T-cell (primary cell): ENCODE measurements at regions not wholly inside any gene's neighbourhood (a gene's known extent, or its start where the extent isn't known, plus 50 kb on each side); places are given as distances from the start of the nearest gene placed in this dataset.

ENCODE experiments used
- ATAC-seq, 4 experiments: fragments of 200-7000 bp in 3 of 4; fragments of 150-1000 bp in 1 of 4; cut with Tn5 transposase; replicated peaks in 1 of 4; 1 replicate in 3 of 4; 2 replicates in 1 of 4; pipeline ENCODE4 v1.10.0; 2021; ENCODE audit warnings: moderate library complexity in 3 of 4, mild to moderate bottlenecking in 2 of 4, moderate number of reproducible peaks in 1 of 4
- CTCF ChIA-PET, 2 donors: fragments of 300-600 bp; sonication (Branson Sonifier 250); formaldehyde crosslinking; loops; one replicate each; lab custom pipeline; 2022; ENCODE audit warnings: antibody characterized with exemption in 2 of 2; lab: Charles Lee
- POLR2A ChIA-PET, 2 donors: fragments of 300-600 bp; sonication (Branson Sonifier 250); formaldehyde crosslinking; loops; one replicate each; lab custom pipeline; 2022; ENCODE audit warnings: antibody characterized with exemption in 2 of 2; lab: Charles Lee
- DNase-seq, 35 experiments: peaks; one replicate each; pipeline versions ENCODE4 v3.0.0 to v3.0.0-alpha.2; 2013 to 2023
- H3K27ac ChIP-seq: one replicate; pipeline ENCODE4 v1.5.1; 2013; ENCODE audit warnings: low read length
- H3K27me3 ChIP-seq, 2 experiments: replicated peaks in 1 of 2; 1 replicate in 1 of 2; 2 replicates in 1 of 2; pipeline versions ENCODE4 v1.6.1 to v1.7.0; 2013; ENCODE audit warnings: low read length in 1 of 2, mixed read lengths in 1 of 2; ENCODE audit not compliant: control insufficient read depth in 2 of 2, insufficient read depth in 2 of 2; ENCODE audit errors: extremely low read depth in 1 of 2
- H3K36me3 ChIP-seq, 2 donors: 1 replicate in 1 of 2; 2 replicates in 1 of 2; pipeline versions ENCODE4 v1.6.1 to v1.7.0; 2013; ENCODE audit warnings: low read length in 1 of 2; ENCODE audit not compliant: control insufficient read depth in 2 of 2, insufficient read depth in 1 of 2; ENCODE audit errors: extremely low read depth in 1 of 2
- H3K4me1 ChIP-seq, 2 experiments: 1 replicate in 1 of 2; 2 replicates in 1 of 2; pipeline versions ENCODE4 v1.6.1 to v1.7.0; 2013; ENCODE audit warnings: low read length in 2 of 2, mixed read lengths in 1 of 2; ENCODE audit not compliant: insufficient read depth in 2 of 2, control insufficient read depth in 1 of 2; ENCODE audit errors: extremely low read depth in 1 of 2
- H3K4me3 ChIP-seq, 2 donors: 1 replicate in 1 of 2; 2 replicates in 1 of 2; pipeline versions ENCODE4 v1.5.1 to v1.7.0; 2013; ENCODE audit warnings: mild to moderate bottlenecking in 2 of 2, low read length in 1 of 2, moderate library complexity in 1 of 2; ENCODE audit not compliant: control insufficient read depth in 1 of 2; ENCODE audit errors: extremely low read depth in 1 of 2
- H3K9me3 ChIP-seq: 2 replicates; pipeline ENCODE4 v1.7.0; 2013
- H3K27ac Mint-ChIP-seq, 2 donors: one replicate each; pipeline ENCODE4 v1.8.0; 2020 to 2021; ENCODE audit warnings: mild to moderate bottlenecking in 2 of 2, mixed read lengths in 2 of 2
- H3K27me3 Mint-ChIP-seq, 2 donors: one replicate each; pipeline ENCODE4 v1.8.0; 2021 to 2022; ENCODE audit warnings: mixed read lengths in 2 of 2
- H3K36me3 Mint-ChIP-seq: one replicate; pipeline ENCODE4 v1.8.0; 2021; ENCODE audit warnings: mixed read lengths
- H3K4me1 Mint-ChIP-seq, 3 donors: one replicate each; pipeline ENCODE4 v1.8.0; 2020 to 2022; ENCODE audit warnings: mixed read lengths in 3 of 3, mild to moderate bottlenecking in 1 of 3
- H3K4me3 Mint-ChIP-seq, 3 donors: one replicate each; pipeline ENCODE4 v1.8.0; 2020 to 2022; ENCODE audit warnings: mild to moderate bottlenecking in 3 of 3, mixed read lengths in 3 of 3, moderate library complexity in 3 of 3
- H3K9me3 Mint-ChIP-seq, 3 donors: one replicate each; pipeline ENCODE4 v1.8.0; 2020 to 2022; ENCODE audit warnings: mixed read lengths in 3 of 3
- WGBS: methylation state at CpG from one replicate; pipeline ENCODE4 v1.1.5; 2013; ENCODE audit warnings: missing lambda C conversion rate; ENCODE audit not compliant: insufficient coverage; 5-methylcytosine and 5-hydroxymethylcytosine counted together

- Mint-ChIP-seq H3K9me3 (no peaks in the 10 kb centered on the region), H3K27me3 (peaks cover 18 to 28% of the 10 kb centered on the region in 2 donors), H3K36me3 (no peaks in the 10 kb centered on the region), H3K4me3 (no peak overlapping the region), H3K4me1 (no peaks in the 10 kb centered on the region), H3K27ac (no peak overlapping the region)
- no peaks in the 10 kb centered on the region for H3K9me3 ChIP-seq
- H3K36me3 ChIP-seq = no peaks in the 10 kb centered on the region
- H3K27ac ChIP-seq = no peak overlapping the region
- DNase-seq (no peak), ATAC-seq (no peak)
- WGBS = 0% methylated on average over 1 of the region's 2 CpGs
- no peak overlapping the region for H3K4me3 ChIP-seq
- H3K4me1 ChIP-seq = no peaks in the 10 kb centered on the region
- ChIA-PET POLR2A (no interaction called here), CTCF (no interaction called here)
- no peaks in the 10 kb centered on the region for H3K27me3 ChIP-seq
Measured at GRCh38 chr17:55660178-55660886, 62.3 kb downstream of the TMEM100 start.

DNA sequence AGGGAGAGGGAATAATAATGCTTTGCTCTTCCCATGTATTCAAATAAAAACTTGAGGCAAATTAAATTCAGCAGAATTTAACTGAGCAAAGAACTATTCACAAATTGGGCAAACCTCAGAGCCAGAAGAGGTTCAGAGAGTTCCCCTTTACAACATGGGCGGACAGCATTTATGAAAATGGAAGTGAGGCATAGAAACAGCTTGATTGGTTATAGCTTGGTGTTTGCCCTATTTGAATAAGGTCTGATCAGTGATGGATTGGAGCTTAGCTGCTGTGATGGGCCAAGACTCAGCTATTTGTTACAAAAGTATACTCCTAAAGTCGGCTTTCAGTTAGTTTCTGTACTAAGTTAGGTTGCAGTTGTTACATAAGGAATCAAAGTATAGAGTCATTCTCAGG, 63.0 kb downstream of the TMEM100 start:
- POLR2A ChIA-PET = no interaction called here
- no peaks in the 10 kb centered on the region for H3K36me3 Mint-ChIP-seq
- 71% methylated on average over 1 of the region's 2 CpGs for whole genome bisulfite sequencing
- DNase-seq (no peak), ATAC-seq (no peak)
- Histone ChIP-seq H3K27me3 (no peaks in the 10 kb centered on the region), H3K4me3 (no peak overlapping the region), H3K9me3 (no peaks in the 10 kb centered on the region), H3K27ac (no peak overlapping the region), H3K4me1 (no peaks in the 10 kb centered on the region), H3K36me3 (no peaks in the 10 kb centered on the region)
- H3K4me3 Mint-ChIP-seq = no peak overlapping the region
- CTCF ChIA-PET = no interaction called here
- no peaks in the 10 kb centered on the region for H3K9me3 Mint-ChIP-seq
- H3K27me3 Mint-ChIP-seq = peaks cover 18 to 28% of the 10 kb centered on the region in 2 donors
- H3K4me1 Mint-ChIP-seq = no peaks in the 10 kb centered on the region
- no peak overlapping the region for H3K27ac Mint-ChIP-seq

DNA sequence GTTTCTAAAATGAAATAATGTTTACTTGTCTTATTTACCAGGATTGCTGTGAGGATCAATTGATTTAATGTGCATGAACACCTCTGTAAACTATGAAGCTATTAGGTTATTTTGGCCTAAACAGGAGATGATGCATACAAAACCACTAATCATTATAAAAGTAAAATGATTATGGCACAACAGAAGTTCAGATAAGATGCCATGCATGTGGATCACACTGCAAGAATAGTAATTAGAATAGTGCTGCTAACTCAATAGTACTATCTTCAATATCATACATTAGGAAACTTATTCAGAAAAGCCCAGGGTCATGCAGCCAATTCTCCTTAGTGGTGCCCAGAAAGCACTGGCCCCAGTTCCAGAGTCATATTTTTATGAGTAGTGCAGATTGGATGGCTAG, 66.9 kb downstream of the TMEM100 start:
- Mint-ChIP-seq H3K36me3 (no peaks in the 10 kb centered on the region), H3K27ac (no peak overlapping the region), H3K9me3 (no peaks in the 10 kb centered on the region), H3K4me1 (no peaks in the 10 kb centered on the region), H3K4me3 (no peak overlapping the region), H3K27me3 (peaks cover 8 to 18% of the 10 kb centered on the region in 2 donors)
- DNase-seq (no peak), ATAC-seq (no peak)
- Histone ChIP-seq H3K9me3 (no peaks in the 10 kb centered on the region), H3K27me3 (no peaks in the 10 kb centered on the region), H3K4me1 (no peaks in the 10 kb centered on the region), H3K4me3 (no peak overlapping the region), H3K27ac (no peak overlapping the region), H3K36me3 (no peaks in the 10 kb centered on the region)
- ChIA-PET POLR2A (no interaction called here), CTCF (no interaction called here)

DNA sequence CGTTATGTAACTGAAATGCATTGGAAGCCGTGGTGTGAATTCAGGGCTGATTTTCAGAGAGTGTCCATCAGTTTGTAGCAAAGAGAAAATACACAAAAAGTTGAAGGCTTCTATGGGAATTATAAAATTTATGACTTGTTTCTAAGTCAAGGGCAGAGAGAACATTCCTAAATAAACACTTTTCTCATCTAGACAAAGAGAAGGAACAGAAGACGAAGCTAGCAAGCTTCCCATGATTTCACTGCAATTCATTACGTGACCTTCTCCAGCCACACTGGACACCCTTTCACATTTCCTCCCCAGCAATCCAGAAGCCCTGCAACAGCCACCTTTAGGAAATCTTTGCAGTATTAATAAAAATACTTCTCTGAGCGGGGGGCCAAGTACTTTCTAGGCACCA, 67.8 kb downstream of the TMEM100 start:
- ATAC-seq = no peak
- H3K9me3 Mint-ChIP-seq = no peaks in the 10 kb centered on the region
- H3K27me3 ChIP-seq = no peaks in the 10 kb centered on the region
- no peaks in the 10 kb centered on the region for H3K36me3 Mint-ChIP-seq
- H3K4me3 Mint-ChIP-seq = no peak overlapping the region
- no peaks in the 10 kb centered on the region for H3K4me1 Mint-ChIP-seq
- H3K27me3 Mint-ChIP-seq = peaks cover 11 to 14% of the 10 kb centered on the region in 2 donors
- no peak for DNase-seq
- H3K27ac Mint-ChIP-seq = no peak overlapping the region
- ChIA-PET CTCF (no interaction called here), POLR2A (no interaction called here)
- H3K9me3 ChIP-seq = no peaks in the 10 kb centered on the region
- no peak overlapping the region for H3K4me3 ChIP-seq
- no peaks in the 10 kb centered on the region for H3K36me3 ChIP-seq
- H3K27ac ChIP-seq = no peak overlapping the region
- H3K4me1 ChIP-seq = no peaks in the 10 kb centered on the region
- 78% methylated on average over 3 of the region's 5 CpGs for WGBS

DNA sequence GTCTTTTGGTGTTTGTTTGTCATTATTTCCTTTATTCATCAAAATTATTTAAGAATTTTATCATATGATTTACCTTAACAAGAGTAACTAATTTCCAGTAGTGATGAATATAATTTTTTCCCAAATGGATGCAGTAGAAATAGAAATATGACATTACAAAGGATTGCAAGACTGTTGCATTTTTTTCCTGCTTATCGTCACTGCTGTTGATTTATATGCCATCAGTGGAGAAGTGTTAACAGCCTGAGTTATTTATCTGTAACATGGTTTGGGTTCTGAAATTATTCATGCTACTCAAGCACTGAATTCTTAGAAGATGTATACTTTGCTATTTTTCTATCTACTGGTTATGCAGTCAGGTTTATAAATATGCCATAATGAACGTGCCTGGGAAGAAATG, 68.6 kb downstream of the TMEM100 start:
- CTCF ChIA-PET = no interaction called here
- Mint-ChIP-seq H3K4me3 (no peak overlapping the region), H3K9me3 (no peaks in the 10 kb centered on the region), H3K27me3 (peaks cover 10 to 21% of the 10 kb centered on the region in 2 donors), H3K27ac (no peak overlapping the region), H3K4me1 (no peaks in the 10 kb centered on the region), H3K36me3 (no peaks in the 10 kb centered on the region)
- Histone ChIP-seq H3K4me3 (no peak overlapping the region), H3K36me3 (no peaks in the 10 kb centered on the region), H3K27me3 (no peaks in the 10 kb centered on the region), H3K4me1 (no peaks in the 10 kb centered on the region), H3K27ac (no peak overlapping the region), H3K9me3 (no peaks in the 10 kb centered on the region)
- POLR2A ChIA-PET = no interaction called here
- ATAC-seq (no peak), DNase-seq (no peak)
- no CpG with 5 or more reads among the region's 2 CpGs for WGBS

- ATAC-seq = no peak
- Mint-ChIP-seq H3K4me3 (no peak overlapping the region), H3K9me3 (no peaks in the 10 kb centered on the region), H3K27me3 (peaks cover 5 to 20% of the 10 kb centered on the region in 2 donors), H3K4me1 (no peaks in the 10 kb centered on the region), H3K36me3 (no peaks in the 10 kb centered on the region), H3K27ac (no peak overlapping the region)
- ChIA-PET CTCF (no interaction called here), POLR2A (no interaction called here)
- H3K9me3 ChIP-seq = no peaks in the 10 kb centered on the region
- H3K4me3 ChIP-seq = no peak overlapping the region
- no peak for DNase-seq
- H3K27me3 ChIP-seq = no peaks in the 10 kb centered on the region
- no peaks in the 10 kb centered on the region for H3K36me3 ChIP-seq
- 100% methylated on average over 1 of the region's 2 CpGs for WGBS
- H3K4me1 ChIP-seq = no peaks in the 10 kb centered on the region
- no peak overlapping the region for H3K27ac ChIP-seq
Measured at GRCh38 chr17:55652825-55653224, 69.8 kb downstream of the TMEM100 start.
